ENCODE measurements at regions not wholly inside any gene's neighbourhood (a gene's known extent, or its start where the extent isn't known, plus 50 kb on each side); places are given as distances from the start of the nearest gene placed in this dataset.

DNA sequence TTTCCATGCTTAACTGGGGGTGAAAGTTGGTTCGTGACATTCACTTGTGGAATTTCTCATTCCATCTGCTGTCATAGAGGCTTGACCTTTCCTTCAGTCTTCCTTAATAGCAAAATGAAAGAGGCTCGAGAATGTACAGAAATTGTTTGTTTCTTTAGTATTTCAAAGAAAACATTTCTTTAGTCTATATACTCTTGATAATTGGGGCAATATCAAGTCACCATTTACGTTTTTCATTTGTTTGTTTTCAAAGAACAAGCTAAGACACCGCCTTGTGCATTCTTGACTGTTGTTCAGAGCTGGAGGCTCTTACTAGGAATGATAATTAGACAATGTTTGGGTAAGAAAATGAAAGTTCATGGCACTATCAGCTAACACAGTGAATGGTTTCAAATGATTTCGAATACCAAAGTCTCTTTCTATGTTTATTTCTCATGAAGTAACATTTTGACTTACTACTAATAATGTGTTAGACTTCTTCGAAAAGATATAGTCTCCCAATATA lies 835.4 kb downstream of the SEMA5A start:
- TF ChIP-seq, protein P1, sequence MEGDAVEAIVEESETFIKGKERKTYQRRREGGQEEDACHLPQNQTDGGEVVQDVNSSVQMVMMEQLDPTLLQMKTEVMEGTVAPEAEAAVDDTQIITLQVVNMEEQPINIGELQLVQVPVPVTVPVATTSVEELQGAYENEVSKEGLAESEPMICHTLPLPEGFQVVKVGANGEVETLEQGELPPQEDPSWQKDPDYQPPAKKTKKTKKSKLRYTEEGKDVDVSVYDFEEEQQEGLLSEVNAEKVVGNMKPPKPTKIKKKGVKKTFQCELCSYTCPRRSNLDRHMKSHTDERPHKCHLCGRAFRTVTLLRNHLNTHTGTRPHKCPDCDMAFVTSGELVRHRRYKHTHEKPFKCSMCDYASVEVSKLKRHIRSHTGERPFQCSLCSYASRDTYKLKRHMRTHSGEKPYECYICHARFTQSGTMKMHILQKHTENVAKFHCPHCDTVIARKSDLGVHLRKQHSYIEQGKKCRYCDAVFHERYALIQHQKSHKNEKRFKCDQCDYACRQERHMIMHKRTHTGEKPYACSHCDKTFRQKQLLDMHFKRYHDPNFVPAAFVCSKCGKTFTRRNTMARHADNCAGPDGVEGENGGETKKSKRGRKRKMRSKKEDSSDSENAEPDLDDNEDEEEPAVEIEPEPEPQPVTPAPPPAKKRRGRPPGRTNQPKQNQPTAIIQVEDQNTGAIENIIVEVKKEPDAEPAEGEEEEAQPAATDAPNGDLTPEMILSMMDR (IDR thresholded peaks at IDR 0.05) = no peak
- no peak for TF ChIP-seq EP300 (IDR thresholded peaks at IDR 0.05; ENCODE audit: low read depth)
- TF ChIP-seq POLR2A (IDR thresholded peaks at IDR 0.05) = no peak
- TF ChIP-seq POLR2AphosphoS5 (IDR thresholded peaks at IDR 0.05) = no peak

Data from transverse colon (tissue), 4 donors.